Neural progenitor cell (in vitro differentiated cells): ENCODE measurements at regions not wholly inside any gene's neighbourhood (a gene's known extent, or its start where the extent isn't known, plus 50 kb on each side); places are given as distances from the start of the nearest gene placed in this dataset.

Experiments used
- DNase-seq: peaks from one replicate; pipeline ENCODE4 v3.0.0-alpha.2; 2016; ENCODE audit warnings: low spot score
- H2AFZ ChIP-seq: fragments of 200-600 bp; sonication (generic); replicated peaks from 2 replicates; pipeline ENCODE4 v1.6.1; 2016; ENCODE audit warnings: antibody characterized with exemption
- H3F3A ChIP-seq: fragments of 200-600 bp; sonication (generic); 2 replicates; pipeline ENCODE4 v1.6.1; 2016; ENCODE audit warnings: antibody characterized with exemption, low read depth
- H3K27ac ChIP-seq: fragments of 200-600 bp; sonication (generic); 2 replicates; pipeline ENCODE4 v1.5.1; 2016; ENCODE audit warnings: mild to moderate bottlenecking
- H3K27me3 ChIP-seq: fragments of 200-600 bp; sonication (generic); 2 replicates; pipeline ENCODE4 v1.6.1; 2016; ENCODE audit warnings: mild to moderate bottlenecking, moderate library complexity
- H3K36me3 ChIP-seq: fragments of 200-600 bp; sonication (generic); 2 replicates; pipeline ENCODE4 v1.5.1; 2016
- H3K4me1 ChIP-seq: fragments of 200-600 bp; sonication (generic); 2 replicates; pipeline ENCODE4 v1.6.1; 2016; ENCODE audit warnings: mixed run types
- H3K4me2 ChIP-seq: fragments of 200-600 bp; sonication (generic); 2 replicates; pipeline ENCODE4 v1.6.1; 2016
- H3K4me3 ChIP-seq: fragments of 200-600 bp; sonication (generic); 2 replicates; pipeline ENCODE4 v1.5.1; 2016
- H3K79me2 ChIP-seq: fragments of 200-600 bp; sonication (generic); 2 replicates; pipeline ENCODE4 v1.6.1; 2016; ENCODE audit warnings: low read depth
- H3K9ac ChIP-seq: fragments of 200-600 bp; sonication (generic); 2 replicates; pipeline ENCODE4 v1.6.1; 2016
- H3K9me3 ChIP-seq: fragments of 200-600 bp; sonication (generic); 2 replicates; pipeline ENCODE4 v1.5.1; 2016; ENCODE audit warnings: low read depth
- H4K20me1 ChIP-seq: fragments of 200-600 bp; sonication (generic); 2 replicates; pipeline ENCODE4 v1.6.1; 2016; ENCODE audit warnings: low read depth
- H3K27ac Mint-ChIP-seq: 3 replicates; pipeline ENCODE4 v1.8.0; 2021; ENCODE audit warnings: mixed read lengths
- H3K27me3 Mint-ChIP-seq: 2 replicates; pipeline ENCODE4 v1.8.0; 2022; ENCODE audit warnings: low read depth, mild to moderate bottlenecking, inconsistent platforms, moderate library complexity, mixed read lengths; ENCODE audit not compliant: insufficient read depth
- H3K36me3 Mint-ChIP-seq: 3 replicates; pipeline ENCODE4 v1.8.0; 2021; ENCODE audit warnings: mixed read lengths
- H3K4me1 Mint-ChIP-seq: 3 replicates; pipeline ENCODE4 v1.8.0; 2021; ENCODE audit warnings: mixed read lengths
- H3K4me3 Mint-ChIP-seq: 3 replicates; pipeline ENCODE4 v1.8.0; 2021; ENCODE audit warnings: mild to moderate bottlenecking, moderate library complexity, mixed read lengths
- H3K9me3 Mint-ChIP-seq: 3 replicates; pipeline ENCODE4 v1.8.0; 2020; ENCODE audit warnings: mixed read lengths
- CTCF ChIP-seq: fragments of 200-600 bp; sonication (generic); IDR thresholded peaks from 2 replicates; pipeline ENCODE4 v1.5.1; 2017; ENCODE audit warnings: antibody characterized with exemption, mild to moderate bottlenecking
- EZH2 ChIP-seq: fragments of 200-600 bp; sonication (generic); IDR thresholded peaks from 2 replicates; pipeline ENCODE4 v1.6.1; 2017; ENCODE audit warnings: antibody characterized with exemption, mild to moderate bottlenecking, moderate library complexity
- EZH2phosphoT487 ChIP-seq: fragments of 200-600 bp; sonication (generic); IDR thresholded peaks from 2 replicates; pipeline ENCODE4 v1.6.1; 2017; ENCODE audit warnings: antibody characterized with exemption

- Mint-ChIP-seq H3K9me3 (peaks cover 8% of the 10 kb centered on the region), H3K4me3 (no peak overlapping the region), H3K27ac (no peak overlapping the region), H3K27me3 (no peaks in the 10 kb centered on the region), H3K4me1 (no peaks in the 10 kb centered on the region), H3K36me3 (no peaks in the 10 kb centered on the region)
- no peak for TF ChIP-seq CTCF
- no peak for TF ChIP-seq EZH2
- no peak for TF ChIP-seq EZH2phosphoT487
- DNase-seq = no peak
- Histone ChIP-seq H3K4me3 (no peak overlapping the region), H4K20me1 (no peaks in the 10 kb centered on the region), H3K9me3 (no peaks in the 10 kb centered on the region), H3K27ac (no peak overlapping the region), H3K9ac (no peak overlapping the region), H2AFZ (no peak overlapping the region), H3K27me3 (no peaks in the 10 kb centered on the region), H3K4me1 (no peaks in the 10 kb centered on the region), H3F3A (no peaks in the 10 kb centered on the region), H3K79me2 (no peaks in the 10 kb centered on the region), H3K36me3 (no peaks in the 10 kb centered on the region), H3K4me2 (no peak overlapping the region)
These were observed 1029.2 kb upstream of the PCDH20 start for GRCh38 chr13:62444805-62445204.

- no peak overlapping the region for H3K4me3 ChIP-seq
- Mint-ChIP-seq H3K9me3 (no peaks in the 10 kb centered on the region), H3K36me3 (no peaks in the 10 kb centered on the region), H3K4me1 (no peaks in the 10 kb centered on the region), H3K27ac (no peak overlapping the region), H3K27me3 (peaks cover 3% of the 10 kb centered on the region), H3K4me3 (no peak overlapping the region)
- no peak overlapping the region for H3K27ac ChIP-seq
- H3K4me1 ChIP-seq = no peaks in the 10 kb centered on the region
- H3K27me3 ChIP-seq = no peaks in the 10 kb centered on the region
- no peaks in the 10 kb centered on the region for H3F3A ChIP-seq
- H4K20me1 ChIP-seq = no peaks in the 10 kb centered on the region
- H2AFZ ChIP-seq = no peak overlapping the region
- no peaks in the 10 kb centered on the region for H3K79me2 ChIP-seq
- H3K9ac ChIP-seq = no peak overlapping the region
- DNase-seq = no peak
- no peak overlapping the region for H3K4me2 ChIP-seq
- TF ChIP-seq EZH2phosphoT487 (no peak), CTCF (no peak), EZH2 (no peak)
- H3K36me3 ChIP-seq = no peaks in the 10 kb centered on the region
- H3K9me3 ChIP-seq = no peaks in the 10 kb centered on the region
These were observed 1018.4 kb upstream of the PCDH20 start for GRCh38 chr13:62434081-62434480.

GRCh38 chr13:62433660-62434059 lies 1018.0 kb upstream of the PCDH20 start:
- Histone ChIP-seq H2AFZ (no peak overlapping the region), H3K36me3 (no peaks in the 10 kb centered on the region), H3K4me3 (no peak overlapping the region), H3K27me3 (no peaks in the 10 kb centered on the region), H3F3A (no peaks in the 10 kb centered on the region), H3K27ac (no peak overlapping the region), H3K9me3 (no peaks in the 10 kb centered on the region), H3K9ac (no peak overlapping the region), H4K20me1 (no peaks in the 10 kb centered on the region), H3K4me2 (no peak overlapping the region), H3K79me2 (no peaks in the 10 kb centered on the region), H3K4me1 (no peaks in the 10 kb centered on the region)
- H3K27ac Mint-ChIP-seq = no peak overlapping the region
- no peaks in the 10 kb centered on the region for H3K4me1 Mint-ChIP-seq
- TF ChIP-seq EZH2phosphoT487 = no peak
- no peak for TF ChIP-seq CTCF
- no peak for TF ChIP-seq EZH2
- H3K36me3 Mint-ChIP-seq = no peaks in the 10 kb centered on the region
- H3K27me3 Mint-ChIP-seq = peaks cover 3% of the 10 kb centered on the region
- H3K4me3 Mint-ChIP-seq = no peak overlapping the region
- DNase-seq = no peak
- no peaks in the 10 kb centered on the region for H3K9me3 Mint-ChIP-seq

GRCh38 chr13:62432906-62433305 lies 1017.3 kb upstream of the PCDH20 start:
- Mint-ChIP-seq H3K27ac (no peak overlapping the region), H3K4me1 (no peaks in the 10 kb centered on the region), H3K9me3 (no peaks in the 10 kb centered on the region), H3K36me3 (no peaks in the 10 kb centered on the region), H3K4me3 (no peak overlapping the region), H3K27me3 (peaks cover 3% of the 10 kb centered on the region)
- Histone ChIP-seq H3K27me3 (no peaks in the 10 kb centered on the region), H3F3A (no peaks in the 10 kb centered on the region), H4K20me1 (no peaks in the 10 kb centered on the region), H3K27ac (no peak overlapping the region), H3K4me2 (no peak overlapping the region), H3K4me3 (no peak overlapping the region), H3K36me3 (no peaks in the 10 kb centered on the region), H3K79me2 (no peaks in the 10 kb centered on the region), H3K9ac (no peak overlapping the region), H3K9me3 (no peaks in the 10 kb centered on the region), H2AFZ (no peak overlapping the region), H3K4me1 (no peaks in the 10 kb centered on the region)
- no peak for TF ChIP-seq EZH2
- TF ChIP-seq CTCF = no peak
- no peak for TF ChIP-seq EZH2phosphoT487
- no peak for DNase-seq
